ENCODE measurements at regions not wholly inside any gene's neighbourhood (a gene's known extent, or its start where the extent isn't known, plus 50 kb on each side); places are given as distances from the start of the nearest gene placed in this dataset.

GRCh38 chr11:97972731-97973130 lies 1048.0 kb upstream of the CNTN5 start:
- no peak overlapping the region for H3K4me3 ChIP-seq (ENCODE audit: low read depth, low read length)

GRCh38 chr11:97973352-97973857 lies 1047.3 kb upstream of the CNTN5 start:
- no peak overlapping the region for H3K4me3 ChIP-seq (ENCODE audit: low read depth, low read length)
- no peak for DNase-seq (ENCODE audit: low read depth)
- no peak for TF ChIP-seq CTCF (IDR thresholded peaks at IDR 0.05; ENCODE audit: insufficient read depth, low read length)

More at GRCh38 chr11:97972731-97973130, 1048.0 kb upstream of the CNTN5 start:
- TF ChIP-seq CTCF (IDR thresholded peaks at IDR 0.05; ENCODE audit: insufficient read depth, low read length), result no peak
- peak; percentile 24 for DNase-seq (ENCODE audit: low read depth)

- H3K4me3 ChIP-seq (ENCODE audit: low read depth, low read length), result no peak overlapping the region
- DNase-seq (ENCODE audit: low read depth), result no peak
- no peak for TF ChIP-seq CTCF (IDR thresholded peaks at IDR 0.05; ENCODE audit: insufficient read depth, low read length)
Observed at GRCh38 chr11:97974798-97975498, 1045.8 kb upstream of the CNTN5 start.

GRCh38 chr11:97977726-97978125 lies 1043.0 kb upstream of the CNTN5 start:
- no peak for TF ChIP-seq CTCF (IDR thresholded peaks at IDR 0.05; ENCODE audit: insufficient read depth, low read length)

GRCh38 chr11:97979741-97980140 lies 1041.0 kb upstream of the CNTN5 start:
- no peak overlapping the region for H3K4me3 ChIP-seq (ENCODE audit: low read depth, low read length)
- no peak for TF ChIP-seq CTCF (IDR thresholded peaks at IDR 0.05; ENCODE audit: insufficient read depth, low read length)
- no peak for DNase-seq (ENCODE audit: low read depth)

More at GRCh38 chr11:97977726-97978125, 1043.0 kb upstream of the CNTN5 start:
- no peak for DNase-seq (ENCODE audit: low read depth)
- H3K4me3 ChIP-seq (ENCODE audit: low read depth, low read length), result no peak overlapping the region

GRCh38 chr11:97982512-97982911 lies 1038.2 kb upstream of the CNTN5 start:
- no peak for DNase-seq (ENCODE audit: low read depth)
- no peak for TF ChIP-seq CTCF (IDR thresholded peaks at IDR 0.05; ENCODE audit: insufficient read depth, low read length)
- H3K4me3 ChIP-seq (ENCODE audit: low read depth, low read length), result no peak overlapping the region

Data from fibroblast of the aortic adventitia (primary cell).